Fibroblast of skin of left biceps (primary cell): ENCODE measurements at regions not wholly inside any gene's neighbourhood (a gene's known extent, or its start where the extent isn't known, plus 50 kb on each side); places are given as distances from the start of the nearest gene placed in this dataset.
A peak's percentile ranks its signal among the peaks of the same experiment; 100 is the strongest.
"Not testable (repeated sequence)": the region's sequence is repeated elsewhere in the genome, so short reads cannot be mapped to it uniquely, and the experiment has no call there.

ENCODE experiments used
- DNase-seq, 2 experiments: peaks; one replicate each; pipeline ENCODE4 v3.0.0-alpha.2; 2013; ENCODE audit warnings: low read depth in 2 of 2

DNA sequence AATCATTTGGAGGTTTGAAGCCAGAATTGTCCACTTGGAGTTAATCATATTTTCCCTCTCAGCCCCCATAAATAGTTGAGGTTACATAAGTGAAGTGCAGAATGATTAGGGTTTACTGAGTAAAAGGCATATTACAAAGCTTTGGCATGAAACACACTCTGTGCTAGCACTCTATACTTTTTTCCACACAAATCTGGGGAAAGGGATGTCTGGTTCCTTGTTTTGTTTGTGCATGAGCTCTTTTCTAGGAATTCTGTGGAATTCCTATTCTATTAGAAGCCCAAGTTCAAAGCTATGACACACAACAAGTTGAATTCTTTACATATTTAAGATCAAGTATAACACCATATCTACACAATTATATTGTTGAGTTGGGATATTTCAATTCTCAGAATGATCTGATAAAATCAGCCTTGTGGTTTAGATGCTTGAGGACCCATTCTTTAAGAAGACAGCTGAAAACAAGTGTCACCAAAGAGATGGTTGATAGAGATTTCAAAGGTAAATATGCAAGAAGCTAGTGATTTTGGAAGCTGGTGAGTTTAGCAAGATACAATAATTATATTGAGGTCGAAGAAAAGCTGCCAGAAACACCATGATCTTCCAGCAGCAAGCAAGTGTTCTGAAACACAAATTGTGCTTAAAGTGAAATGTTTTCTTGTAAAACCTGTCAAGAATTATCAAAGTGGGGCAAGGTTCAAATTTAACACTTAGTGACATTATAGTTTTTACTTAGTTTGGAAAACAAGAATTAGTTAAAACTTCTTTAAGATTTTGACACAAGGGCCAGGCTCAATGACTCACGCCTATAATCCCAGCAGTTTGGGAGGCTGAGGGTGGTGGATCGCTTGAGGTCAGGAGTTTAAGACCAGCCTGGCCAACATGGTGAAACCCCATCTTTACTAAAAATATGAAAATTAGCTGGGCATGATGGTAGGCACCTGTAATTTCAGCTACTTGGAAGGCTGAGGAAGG lies 122.6 kb downstream of the INHBA start:
- DNase-seq = peak; percentile 95 to 96

DNA sequence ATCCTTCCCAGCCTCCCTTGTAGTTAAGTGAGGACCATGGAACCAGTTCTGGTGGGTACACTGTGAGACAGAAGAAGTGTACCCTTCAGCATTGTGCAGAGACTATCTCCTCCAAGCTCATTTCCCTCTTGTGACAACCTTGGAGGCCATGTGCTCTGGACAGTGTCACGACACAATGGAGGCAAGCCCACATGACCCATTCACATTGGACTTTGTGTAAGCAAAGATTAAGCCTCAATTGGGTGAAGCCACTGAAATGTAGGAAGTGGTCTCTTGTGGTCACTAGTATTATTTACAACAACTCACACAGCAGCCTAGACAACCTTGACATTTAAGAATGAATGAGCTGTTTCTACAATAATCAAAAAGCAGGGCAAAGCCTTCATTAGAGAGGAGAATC lies 124.2 kb downstream of the INHBA start:
- no peak for DNase-seq

DNA sequence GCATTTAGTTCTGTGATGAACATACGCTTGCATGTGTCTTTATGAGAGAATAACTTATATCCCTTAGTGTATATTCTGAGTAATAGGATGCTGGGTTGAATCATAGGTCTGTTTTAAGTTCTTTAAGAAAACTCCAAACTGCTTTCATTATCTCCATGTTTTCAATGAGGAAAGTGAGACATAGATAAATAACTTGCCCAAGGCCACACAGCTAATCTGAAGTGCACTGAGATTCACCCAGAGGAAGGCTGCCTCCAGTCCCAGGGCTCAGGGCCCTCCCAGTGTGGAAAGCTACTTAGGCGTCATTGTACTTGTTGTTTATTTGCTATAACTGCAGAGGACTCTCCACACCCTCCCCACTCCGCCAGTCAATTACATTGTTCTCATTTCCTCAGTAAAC lies 126.7 kb downstream of the INHBA start:
- no peak for DNase-seq

DNA sequence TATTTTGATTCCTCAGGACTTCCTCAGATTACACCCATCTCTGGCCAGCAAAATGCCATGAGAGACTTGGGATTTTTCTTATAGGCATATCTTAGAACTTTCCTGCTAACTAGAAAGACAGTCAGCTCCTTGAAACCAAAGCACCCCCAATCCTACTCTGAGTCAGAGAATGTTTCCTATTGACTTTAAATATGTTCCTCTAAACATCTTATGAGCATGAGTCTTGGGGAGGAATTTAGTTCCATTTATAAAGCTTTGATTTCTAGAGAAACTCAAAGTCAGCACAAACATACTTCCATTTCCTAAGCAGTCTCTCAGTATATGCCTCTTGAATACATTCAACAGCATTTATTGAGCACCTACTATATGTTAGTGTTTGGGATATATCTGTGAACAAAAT lies 128.5 kb downstream of the INHBA start:
- DNase-seq = peak in 1 of 2 experiments; percentile 8

DNA sequence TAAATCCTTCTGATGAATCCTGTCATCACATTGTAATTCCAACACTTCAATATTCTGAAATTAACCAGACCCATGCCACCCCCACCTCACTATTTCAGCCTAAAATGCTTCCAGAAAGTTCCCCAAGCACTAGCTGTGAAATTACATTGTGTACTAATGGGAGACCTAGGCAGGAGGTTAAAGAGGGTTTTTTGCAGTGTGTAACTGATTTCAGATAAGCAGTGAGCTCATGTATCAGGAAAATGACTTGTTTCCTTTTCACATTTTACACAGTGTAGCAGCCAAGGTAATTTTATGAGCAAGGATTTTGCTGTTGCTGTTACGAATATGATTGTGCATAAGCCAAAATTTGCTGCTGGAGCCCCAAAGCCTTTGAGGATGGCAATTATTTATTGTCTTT lies 129.0 kb downstream of the INHBA start:
- no peak for DNase-seq

DNA sequence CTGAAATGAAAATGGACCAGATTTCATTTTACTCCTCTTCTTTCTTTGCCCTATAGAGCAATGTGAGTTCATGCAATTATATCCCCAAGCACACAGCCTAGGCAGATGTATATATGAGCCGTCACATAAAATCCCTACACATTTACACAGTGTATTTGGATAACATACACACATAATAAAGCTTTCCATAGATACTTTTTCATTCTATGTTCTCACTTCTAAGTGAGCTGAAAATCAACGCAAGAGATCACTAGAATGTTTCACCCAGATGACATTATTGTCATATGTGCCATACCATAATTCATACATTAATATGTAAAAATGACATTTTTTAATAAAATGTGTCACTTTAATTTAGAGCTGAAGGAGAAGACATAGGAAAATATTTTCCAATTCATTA lies 129.4 kb downstream of the INHBA start:
- DNase-seq = no peak

DNA sequence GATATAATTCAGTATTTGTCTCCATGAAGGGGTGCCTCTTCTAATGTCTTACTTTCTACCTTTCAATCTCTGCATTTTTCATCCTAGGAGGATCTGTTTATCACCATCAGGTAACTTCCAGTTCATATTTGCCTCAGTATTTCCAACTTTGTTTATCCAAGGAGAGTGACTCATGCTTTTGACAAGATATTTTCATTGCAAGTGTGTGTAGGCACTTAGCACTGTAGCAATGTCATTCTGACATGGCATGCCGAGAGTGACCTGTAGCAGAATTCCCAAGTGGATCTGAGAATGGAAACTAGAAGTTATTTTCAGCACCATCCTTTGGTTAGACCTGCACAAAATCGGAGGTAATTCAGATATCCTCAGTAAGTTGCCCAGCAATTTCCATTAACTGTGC lies 129.9 kb downstream of the INHBA start:
- DNase-seq = no peak

DNA sequence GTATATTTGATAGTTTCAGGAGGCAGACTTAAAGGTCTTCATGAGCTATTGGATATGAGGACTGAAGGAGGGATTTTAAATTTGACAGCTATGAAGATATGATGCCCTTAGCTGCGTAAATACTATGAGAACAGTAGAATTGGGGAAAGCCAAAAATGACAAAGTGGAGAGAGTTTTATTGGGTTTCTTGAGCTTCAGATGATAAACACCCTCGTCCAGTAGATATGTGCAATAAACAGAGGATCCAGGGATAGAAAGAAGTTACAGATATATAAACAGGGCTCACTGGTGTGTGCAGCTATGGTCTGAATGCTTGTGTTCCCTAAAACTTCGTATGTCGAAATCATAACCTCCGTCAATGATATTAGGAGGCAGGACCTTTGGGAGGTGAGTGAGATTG lies 131.3 kb downstream of the INHBA start:
- no peak for DNase-seq

DNA sequence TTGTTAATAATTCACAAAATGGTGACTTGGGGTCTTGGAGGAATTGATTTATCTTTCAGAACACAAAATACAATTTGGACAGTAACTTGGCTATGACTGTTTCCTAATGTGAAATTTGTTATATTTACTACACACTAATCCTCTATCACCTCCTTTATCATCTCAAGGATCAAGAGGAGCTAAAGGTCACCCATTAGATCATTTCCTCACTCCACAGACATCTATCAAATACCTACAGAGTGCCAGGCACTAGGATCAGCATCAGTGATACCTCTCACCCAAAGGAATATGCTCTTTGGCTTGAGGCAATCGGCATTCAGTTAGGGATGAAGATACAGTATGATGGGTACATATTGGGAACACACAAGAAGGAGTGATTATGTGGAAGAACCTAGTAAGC lies 132.1 kb downstream of the INHBA start:
- DNase-seq = no peak

DNA sequence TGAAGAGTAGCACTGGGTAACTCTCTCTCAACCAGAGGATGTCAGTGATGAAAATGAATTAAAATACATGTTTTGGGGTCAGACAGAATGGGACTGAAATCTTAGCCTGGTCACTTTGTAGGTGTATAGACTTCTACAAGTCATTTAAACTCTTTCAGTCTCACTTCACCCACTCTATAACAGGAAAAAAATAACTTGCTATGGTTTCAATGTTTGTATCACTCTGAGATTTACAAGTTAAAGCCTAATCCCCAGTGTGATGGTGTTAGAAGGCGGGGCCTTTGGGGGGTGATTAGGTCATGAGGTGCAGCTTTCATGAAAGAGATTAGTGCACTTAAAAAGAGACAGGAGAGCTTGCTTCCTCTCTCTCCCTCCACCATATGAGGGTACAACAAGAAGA lies 134.8 kb downstream of the INHBA start:
- DNase-seq = no peak

DNA sequence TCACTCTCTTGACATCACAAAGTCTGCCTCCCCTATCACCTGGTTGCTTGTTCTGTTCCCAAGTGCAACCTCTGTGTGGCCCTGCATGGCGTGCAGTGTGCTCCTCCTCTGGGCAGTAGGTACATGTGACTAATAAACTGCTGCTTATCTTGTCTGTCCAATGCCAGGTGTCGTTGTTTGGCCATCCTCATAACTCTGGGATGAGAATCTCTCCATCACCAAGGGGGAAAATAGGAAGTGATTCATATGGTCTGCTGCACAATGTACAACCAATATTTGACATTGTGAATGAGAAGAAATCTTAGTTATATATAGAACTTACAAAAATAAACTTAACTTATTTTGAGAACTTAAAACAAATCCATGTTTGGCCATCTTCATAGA lies 135.2 kb downstream of the INHBA start:
- no peak for DNase-seq

DNA sequence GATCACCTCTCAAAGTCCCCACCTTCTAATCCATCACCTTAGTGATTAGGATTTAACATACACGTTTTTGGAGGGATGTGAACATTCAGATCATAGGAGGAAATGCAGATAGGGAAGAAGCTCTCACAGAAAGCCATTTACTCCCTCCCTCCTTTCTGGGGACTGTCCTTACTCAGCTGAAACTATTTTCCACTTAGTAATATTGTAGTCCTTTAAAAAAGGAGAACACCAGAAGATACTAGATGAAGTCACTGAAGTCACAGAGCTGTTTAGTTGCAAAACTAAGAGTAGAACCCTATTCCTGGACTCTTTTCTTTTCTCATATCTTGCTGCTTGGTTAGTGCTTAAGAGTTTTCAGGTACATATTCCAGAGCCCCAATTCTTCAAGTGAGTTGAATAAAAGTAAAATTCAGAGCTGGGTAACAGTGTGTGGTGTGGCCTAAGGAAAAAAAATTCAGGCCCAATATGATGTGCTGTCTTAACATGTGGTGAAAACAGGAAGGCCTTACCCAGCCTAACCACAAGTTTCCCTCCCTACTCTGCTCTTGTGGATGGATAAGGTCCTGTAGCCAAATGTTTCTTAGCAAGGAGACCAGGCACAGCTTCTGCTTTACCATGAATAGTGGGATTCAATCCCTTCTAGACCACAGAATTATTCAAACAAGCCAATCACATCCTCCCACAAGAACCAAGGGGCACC lies 135.7 kb downstream of the INHBA start:
- DNase-seq = no peak

DNA sequence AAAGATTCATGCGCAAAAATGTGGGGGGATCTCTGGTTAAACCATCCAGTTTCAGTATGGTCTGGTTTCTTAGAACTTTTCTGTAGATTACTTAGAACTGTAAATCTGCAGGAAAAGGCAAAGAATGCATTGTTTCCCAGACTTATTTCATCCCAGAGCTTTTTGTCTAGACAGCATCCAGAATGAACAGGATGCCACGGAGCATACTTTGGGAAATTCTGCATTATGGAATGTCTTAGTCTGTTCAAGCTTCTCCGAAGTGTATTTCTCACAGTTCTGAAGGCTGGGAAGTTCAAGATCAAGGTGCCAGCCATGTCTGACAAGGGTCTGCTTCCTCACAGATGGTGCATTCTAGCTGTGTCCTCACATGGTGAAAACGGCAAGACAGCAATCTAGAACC lies 136.3 kb downstream of the INHBA start:
- no peak for DNase-seq

DNA sequence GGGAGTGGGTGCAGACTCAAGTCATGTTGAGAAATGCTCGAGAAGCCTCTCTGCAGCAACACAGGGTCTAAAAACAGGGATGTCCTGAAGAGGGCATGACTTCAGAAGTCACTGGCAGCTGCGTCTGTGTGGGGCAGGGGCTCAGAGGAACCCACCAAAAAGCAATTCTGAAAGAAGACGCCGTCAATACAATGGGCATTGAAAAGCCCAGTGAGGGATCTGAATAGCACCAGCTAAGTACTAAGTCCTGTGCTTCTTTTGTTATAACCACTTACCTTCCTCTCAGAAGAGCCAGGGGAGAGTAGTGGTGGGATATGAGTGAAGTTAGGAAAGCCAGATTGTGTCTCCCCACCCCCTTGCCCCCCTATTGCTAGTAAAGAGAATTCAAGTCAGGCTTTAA lies 137.2 kb downstream of the INHBA start:
- DNase-seq = no peak

DNA sequence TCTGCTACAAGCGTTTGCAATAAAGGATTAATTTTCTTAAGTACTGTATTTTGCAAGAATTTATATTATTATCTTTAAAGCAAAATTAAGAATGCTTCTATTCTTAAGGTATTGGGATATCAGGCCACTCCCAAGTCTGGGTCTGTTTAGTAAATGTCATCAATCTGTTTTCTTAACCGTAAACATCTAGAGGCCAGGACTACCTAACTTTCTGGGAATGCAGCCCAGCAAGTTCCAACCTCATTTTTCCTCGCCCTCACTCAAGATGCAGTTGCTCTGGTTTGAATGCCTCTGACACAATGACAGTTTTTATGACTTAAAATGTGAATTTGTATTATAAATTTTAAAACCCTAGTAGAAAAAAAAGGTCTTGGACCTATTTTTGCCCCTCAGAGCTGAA lies 143.5 kb downstream of the INHBA start:
- DNase-seq = no peak

DNA sequence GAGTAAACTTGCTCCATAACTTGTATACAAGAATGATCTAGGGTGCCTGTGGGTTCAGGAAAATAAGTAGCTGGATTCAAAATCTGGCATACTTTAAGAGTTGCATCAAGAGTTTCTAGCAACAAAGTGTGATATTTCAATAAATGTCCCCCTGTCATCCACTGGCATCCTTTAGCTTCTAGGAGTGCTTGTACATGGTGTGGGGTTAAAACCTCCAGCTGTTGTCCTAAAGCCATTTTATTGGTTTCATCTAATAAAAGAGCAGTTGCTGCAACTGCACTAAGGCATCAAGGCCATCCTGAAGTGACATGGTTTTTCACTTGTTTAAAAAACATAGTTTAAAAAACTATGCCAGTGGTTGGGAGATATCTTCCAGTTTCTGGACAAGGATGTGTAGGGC lies 148.4 kb downstream of the INHBA start:
- no peak for DNase-seq

DNA sequence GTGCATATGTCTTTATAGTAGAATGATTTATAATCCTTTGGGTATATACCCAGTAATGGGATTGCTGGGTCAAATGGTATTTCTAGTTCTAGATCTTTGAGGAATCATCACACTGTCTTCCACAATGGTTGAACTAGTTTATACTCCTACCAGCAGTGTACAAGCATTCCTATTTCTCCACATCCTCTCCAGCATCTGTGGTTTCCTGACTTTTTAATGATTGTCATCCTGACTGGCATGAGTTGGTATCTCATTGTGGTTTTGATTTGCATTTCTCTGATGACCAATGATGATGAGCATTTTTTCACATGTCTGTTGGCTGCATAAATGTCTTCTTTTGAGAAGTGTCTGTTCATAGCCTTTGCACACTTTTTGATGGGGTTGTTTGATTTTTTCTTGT lies 152.8 kb downstream of the INHBA start:
- DNase-seq = not testable (repeated sequence)

DNA sequence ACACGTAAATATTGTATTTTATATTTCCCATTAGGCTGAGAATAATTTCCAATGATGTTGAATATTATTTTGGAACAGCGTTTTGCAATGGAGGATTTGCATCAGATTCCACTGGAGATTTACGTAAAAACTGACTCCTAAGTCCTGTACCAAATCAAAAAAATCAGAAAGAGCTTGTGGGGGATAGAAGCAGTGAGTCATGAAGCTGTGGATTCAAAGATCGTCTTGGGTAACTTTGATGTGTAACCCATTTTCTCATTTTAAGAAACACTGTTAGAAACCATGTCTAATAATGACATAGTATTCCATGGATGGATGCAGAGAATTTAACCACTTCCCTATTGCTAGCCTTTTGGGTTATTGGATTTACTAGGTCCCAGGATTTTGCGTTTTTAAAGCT lies 158.6 kb downstream of the INHBA start:
- DNase-seq = no peak

DNA sequence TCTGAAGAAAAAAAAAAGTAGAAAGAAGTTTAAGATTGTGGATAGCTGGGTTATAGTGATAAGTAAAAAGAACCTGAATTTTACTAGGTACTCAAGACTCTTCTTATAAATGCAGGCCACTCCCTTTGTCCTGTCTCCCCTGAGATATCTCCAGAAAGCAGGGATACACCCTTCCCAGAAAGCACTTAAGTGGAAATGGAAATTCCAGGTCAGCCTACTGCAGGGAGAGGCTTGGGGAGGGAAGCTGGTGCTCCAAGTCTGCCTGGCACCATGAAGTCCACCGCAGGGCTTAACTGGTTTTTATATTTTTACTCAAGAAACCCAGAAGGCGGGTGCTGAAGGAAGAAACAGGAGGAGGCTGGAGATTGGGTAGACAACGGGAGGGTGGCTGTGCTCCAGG lies 162.3 kb downstream of the INHBA start:
- no peak for DNase-seq

DNA sequence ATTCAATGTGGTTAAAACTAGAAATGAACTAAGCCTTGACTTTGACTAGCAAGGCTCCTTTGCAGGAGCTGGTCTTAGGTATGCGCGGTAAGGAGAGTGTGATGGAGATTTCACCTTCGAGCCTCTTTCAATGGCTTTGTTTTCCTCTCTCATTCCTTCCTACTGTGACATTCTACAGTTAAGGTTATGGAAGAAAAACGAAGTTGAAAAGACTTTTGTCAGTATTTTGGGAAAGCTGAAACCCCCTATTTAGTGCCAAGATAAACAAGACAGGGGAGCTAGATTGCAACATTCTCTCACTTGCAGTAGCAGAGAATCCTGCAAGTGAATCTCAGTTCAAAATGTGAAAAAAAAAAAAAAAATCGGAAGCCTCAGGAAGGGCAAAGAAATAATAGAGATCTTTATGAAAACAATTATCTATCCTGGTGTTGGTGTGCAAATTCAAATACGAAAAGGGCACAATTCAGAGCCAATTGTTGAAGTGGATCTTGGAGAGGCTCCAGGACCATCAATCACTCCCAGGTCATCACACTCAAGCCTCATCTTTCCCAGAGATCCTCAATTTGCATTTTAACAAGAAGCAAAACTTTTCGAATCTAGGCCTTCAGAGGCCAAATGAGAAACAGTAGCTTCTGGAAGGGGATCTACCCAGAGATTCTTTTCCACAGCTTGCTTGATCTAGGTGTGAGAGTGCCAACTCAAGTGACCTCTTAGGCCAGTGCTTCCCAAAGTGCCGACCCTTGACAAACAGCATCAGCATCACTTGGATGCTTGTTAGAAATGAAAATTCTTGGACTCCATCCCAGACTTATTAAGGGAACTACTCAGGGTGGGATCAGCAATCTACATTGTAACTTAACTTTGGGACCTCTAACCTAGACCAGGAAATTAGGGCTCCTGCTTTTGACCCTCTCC lies 163.8 kb downstream of the INHBA start:
- DNase-seq = peak; percentile 21 to 26

DNA sequence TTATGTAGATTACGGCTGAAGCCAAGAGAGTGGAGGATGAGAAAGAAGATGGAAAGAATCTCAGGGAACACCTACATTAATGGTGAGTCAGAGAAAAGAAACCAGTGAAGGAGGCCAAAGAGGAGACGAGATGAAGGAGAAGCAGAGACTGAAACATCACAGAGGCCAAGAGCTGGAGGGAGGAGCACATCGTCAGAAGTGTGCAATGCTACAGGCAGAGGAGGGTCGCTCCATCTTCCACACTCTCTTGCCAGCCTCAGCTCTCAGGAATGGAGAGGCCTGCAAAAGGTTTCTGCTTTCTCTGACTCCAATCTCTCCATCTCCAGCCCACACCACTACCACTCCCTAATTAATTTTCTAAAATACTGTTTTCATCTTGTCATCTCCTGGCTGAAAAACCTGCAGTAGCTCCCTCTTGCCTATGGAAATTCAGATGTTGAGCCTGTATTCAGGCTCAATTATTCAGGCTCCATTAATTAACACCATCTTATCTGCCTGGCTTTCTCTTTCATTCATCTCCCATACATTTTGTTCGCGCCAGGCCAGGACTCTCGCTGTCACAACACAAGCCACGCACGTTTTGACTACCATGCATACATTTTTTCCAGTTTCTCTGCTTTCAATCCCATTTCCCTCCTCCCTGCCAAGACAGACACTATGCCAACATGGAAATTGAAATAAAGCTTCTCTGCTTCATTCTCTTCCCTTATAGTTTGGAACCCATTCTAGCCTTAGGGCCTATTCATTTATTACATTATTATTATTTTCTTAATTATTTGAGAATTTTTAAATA lies 165.8 kb downstream of the INHBA start:
- DNase-seq = no peak
